WTC11 (cell line): ENCODE measurements at regions not wholly inside any gene's neighbourhood (a gene's known extent, or its start where the extent isn't known, plus 50 kb on each side); places are given as distances from the start of the nearest gene placed in this dataset.

Source experiments
- CREM ChIP-seq: sonication (generic); formaldehyde crosslinking; IDR thresholded peaks from 2 replicates; pipeline ENCODE4 v1.8.1; 2022; ENCODE audit warnings: mild to moderate bottlenecking, missing genetic modification reagents, moderate library complexity
- ETV6 ChIP-seq: sonication (generic); formaldehyde crosslinking; IDR thresholded peaks from 2 replicates; pipeline ENCODE4 v1.8.1; 2022; ENCODE audit warnings: mild to moderate bottlenecking, missing genetic modification reagents
- SP1 ChIP-seq: sonication (generic); formaldehyde crosslinking; conservative IDR thresholded peaks from 2 replicates; pipeline ENCODE4 v1.8.1; 2022; ENCODE audit warnings: missing genetic modification reagents
- STAT6 ChIP-seq: sonication (generic); formaldehyde crosslinking; conservative IDR thresholded peaks from 2 replicates; pipeline ENCODE4 v1.8.1; 2023; ENCODE audit warnings: mild to moderate bottlenecking, low read depth, missing genetic modification reagents, moderate library complexity
- TEAD1 ChIP-seq: sonication (generic); formaldehyde crosslinking; IDR thresholded peaks from 2 replicates; pipeline ENCODE4 v1.8.0; 2022; ENCODE audit warnings: mild to moderate bottlenecking, missing genetic modification reagents
- TP53 ChIP-seq: sonication (generic); formaldehyde crosslinking; IDR thresholded peaks from 2 replicates; pipeline ENCODE4 v1.8.1; 2023; ENCODE audit warnings: mild to moderate bottlenecking, missing genetic modification reagents
- ZNF396 ChIP-seq: fragments of 250-450 bp; sonication (Bioruptor Pico); IDR thresholded peaks from 2 replicates; pipeline ENCODE4 v1.8.0; 2021; ENCODE audit warnings: mild to moderate bottlenecking, moderate library complexity, borderline replicate concordance
- ZNF423 ChIP-seq: fragments of 250-450 bp; sonication (Bioruptor Pico); IDR thresholded peaks from 2 replicates; pipeline ENCODE4 v2.1.2; 2022; ENCODE audit warnings: mild to moderate bottlenecking, moderate library complexity
- ZNF671 ChIP-seq: fragments of 250-450 bp; sonication (Bioruptor Pico); IDR thresholded peaks from 2 replicates; pipeline ENCODE4 v1.8.0; 2021; ENCODE audit warnings: mild to moderate bottlenecking
- TF ChIP-seq, protein P1 (sequence below): sonication (generic); formaldehyde crosslinking; IDR thresholded peaks from 2 replicates; pipeline ENCODE4 v1.8.0; 2022; ENCODE audit warnings: mild to moderate bottlenecking, missing genetic modification reagents
- TF ChIP-seq, protein P2 (sequence below): sonication (generic); formaldehyde crosslinking; IDR thresholded peaks from 2 replicates; pipeline ENCODE4 v1.8.1; 2022; ENCODE audit warnings: low read depth, missing genetic modification reagents, borderline replicate concordance
- TF ChIP-seq, protein P3 (sequence below): sonication (generic); formaldehyde crosslinking; IDR thresholded peaks from 2 replicates; pipeline ENCODE4 v1.8.1; 2022; ENCODE audit warnings: missing genetic modification reagents, borderline replicate concordance
- TF ChIP-seq, protein P4 (sequence below): fragments of 250-450 bp; sonication (Bioruptor Pico); IDR thresholded peaks from 2 replicates; pipeline ENCODE4 v1.9.0; 2021; ENCODE audit warnings: mild to moderate bottlenecking, borderline replicate concordance
- TF ChIP-seq, protein P5 (sequence below): fragments of 250-450 bp; sonication (Bioruptor Pico); IDR thresholded peaks from 2 replicates; pipeline ENCODE4 v1.8.0; 2021; ENCODE audit warnings: mild to moderate bottlenecking
- TF ChIP-seq, protein P6 (sequence below): fragments of 250-450 bp; sonication (Bioruptor Pico); IDR thresholded peaks from 2 replicates; pipeline ENCODE4 v1.9.0; 2021; ENCODE audit warnings: mild to moderate bottlenecking
- TF ChIP-seq, protein P7 (sequence below): sonication (generic); formaldehyde crosslinking; IDR thresholded peaks from 2 replicates; pipeline ENCODE4 v1.8.0; 2022; ENCODE audit warnings: mild to moderate bottlenecking, missing genetic modification reagents

DNA sequence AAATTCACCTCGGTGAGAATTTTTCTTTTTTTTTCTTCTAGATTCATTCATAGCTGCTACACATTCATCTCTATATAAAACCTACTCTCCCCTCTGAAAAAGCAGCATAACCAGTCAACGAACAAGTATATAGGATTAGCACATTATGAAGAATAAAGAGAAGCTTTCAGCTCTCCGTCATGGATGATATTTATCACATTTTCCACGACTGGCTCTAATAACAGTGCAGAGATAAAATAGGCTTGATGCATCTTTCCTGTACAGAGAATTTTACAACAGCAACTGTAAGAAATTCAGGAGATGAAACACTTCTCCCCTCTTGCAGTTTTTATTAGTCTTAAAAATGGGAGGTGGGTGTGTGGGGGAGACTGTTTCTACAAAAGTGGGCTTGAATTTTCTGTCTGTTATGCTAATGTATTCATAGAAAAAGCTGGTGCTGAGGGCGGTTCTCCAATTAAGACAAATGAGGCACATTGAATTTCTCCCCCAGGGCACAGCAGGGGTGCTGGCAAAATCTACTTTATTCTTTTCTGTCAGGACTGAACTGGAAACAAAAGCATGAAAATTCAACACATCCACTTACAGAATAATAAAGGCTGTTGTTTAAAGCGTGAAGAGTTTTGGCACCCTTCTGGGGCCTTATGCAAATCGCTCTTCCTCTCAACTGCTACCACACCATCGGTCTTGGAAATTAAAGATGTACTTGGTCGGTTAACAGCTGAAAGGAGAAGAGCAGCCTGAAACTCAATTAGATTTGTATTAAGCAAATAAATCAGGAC, 233.9 kb upstream of the ZNF608 start (continued):
- TF ChIP-seq STAT6 (CRISPR knock-in tag) (no peak), TEAD1 (CRISPR knock-in tag) (no peak), ZNF396 (CRISPR knock-in tag) (no peak), ETV6 (CRISPR knock-in tag) (0 out of 2 replicates have a peak, but pooled peaks have one; percentile 20), ZNF423 (no peak), TP53 (CRISPR knock-in tag) (0 out of 2 replicates have a peak, but pooled peaks have one; percentile 43), ZNF671 (CRISPR knock-in tag) (no peak), SP1 (0 out of 2 replicates have a peak, but pooled peaks have one; percentile 23), CREM (CRISPR knock-in tag) (peak; percentile 20; the same call in 1 of the 2 replicates)
- TF ChIP-seq, protein P1, sequence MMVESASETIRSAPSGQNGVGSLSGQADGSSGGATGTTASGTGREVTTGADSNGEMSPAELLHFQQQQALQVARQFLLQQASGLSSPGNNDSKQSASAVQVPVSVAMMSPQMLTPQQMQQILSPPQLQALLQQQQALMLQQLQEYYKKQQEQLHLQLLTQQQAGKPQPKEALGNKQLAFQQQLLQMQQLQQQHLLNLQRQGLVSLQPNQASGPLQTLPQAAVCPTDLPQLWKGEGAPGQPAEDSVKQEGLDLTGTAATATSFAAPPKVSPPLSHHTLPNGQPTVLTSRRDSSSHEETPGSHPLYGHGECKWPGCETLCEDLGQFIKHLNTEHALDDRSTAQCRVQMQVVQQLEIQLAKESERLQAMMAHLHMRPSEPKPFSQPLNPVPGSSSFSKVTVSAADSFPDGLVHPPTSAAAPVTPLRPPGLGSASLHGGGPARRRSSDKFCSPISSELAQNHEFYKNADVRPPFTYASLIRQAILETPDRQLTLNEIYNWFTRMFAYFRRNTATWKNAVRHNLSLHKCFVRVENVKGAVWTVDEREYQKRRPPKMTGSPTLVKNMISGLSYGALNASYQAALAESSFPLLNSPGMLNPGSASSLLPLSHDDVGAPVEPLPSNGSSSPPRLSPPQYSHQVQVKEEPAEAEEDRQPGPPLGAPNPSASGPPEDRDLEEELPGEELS (CRISPR knock-in tag) = peak; percentile 91; the same call in 1 of the 2 replicates
- TF ChIP-seq, protein P2, sequence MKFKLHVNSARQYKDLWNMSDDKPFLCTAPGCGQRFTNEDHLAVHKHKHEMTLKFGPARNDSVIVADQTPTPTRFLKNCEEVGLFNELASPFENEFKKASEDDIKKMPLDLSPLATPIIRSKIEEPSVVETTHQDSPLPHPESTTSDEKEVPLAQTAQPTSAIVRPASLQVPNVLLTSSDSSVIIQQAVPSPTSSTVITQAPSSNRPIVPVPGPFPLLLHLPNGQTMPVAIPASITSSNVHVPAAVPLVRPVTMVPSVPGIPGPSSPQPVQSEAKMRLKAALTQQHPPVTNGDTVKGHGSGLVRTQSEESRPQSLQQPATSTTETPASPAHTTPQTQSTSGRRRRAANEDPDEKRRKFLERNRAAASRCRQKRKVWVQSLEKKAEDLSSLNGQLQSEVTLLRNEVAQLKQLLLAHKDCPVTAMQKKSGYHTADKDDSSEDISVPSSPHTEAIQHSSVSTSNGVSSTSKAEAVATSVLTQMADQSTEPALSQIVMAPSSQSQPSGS (CRISPR knock-in tag) = no peak
- TF ChIP-seq, protein P3, sequence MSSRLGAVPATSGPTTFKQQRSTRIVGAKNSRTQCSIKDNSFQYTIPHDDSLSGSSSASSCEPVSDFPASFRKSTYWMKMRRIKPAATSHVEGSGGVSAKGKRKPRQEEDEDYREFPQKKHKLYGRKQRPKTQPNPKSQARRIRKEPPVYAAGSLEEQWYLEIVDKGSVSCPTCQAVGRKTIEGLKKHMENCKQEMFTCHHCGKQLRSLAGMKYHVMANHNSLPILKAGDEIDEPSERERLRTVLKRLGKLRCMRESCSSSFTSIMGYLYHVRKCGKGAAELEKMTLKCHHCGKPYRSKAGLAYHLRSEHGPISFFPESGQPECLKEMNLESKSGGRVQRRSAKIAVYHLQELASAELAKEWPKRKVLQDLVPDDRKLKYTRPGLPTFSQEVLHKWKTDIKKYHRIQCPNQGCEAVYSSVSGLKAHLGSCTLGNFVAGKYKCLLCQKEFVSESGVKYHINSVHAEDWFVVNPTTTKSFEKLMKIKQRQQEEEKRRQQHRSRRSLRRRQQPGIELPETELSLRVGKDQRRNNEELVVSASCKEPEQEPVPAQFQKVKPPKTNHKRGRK (CRISPR knock-in tag) = no peak
- TF ChIP-seq, protein P4, sequence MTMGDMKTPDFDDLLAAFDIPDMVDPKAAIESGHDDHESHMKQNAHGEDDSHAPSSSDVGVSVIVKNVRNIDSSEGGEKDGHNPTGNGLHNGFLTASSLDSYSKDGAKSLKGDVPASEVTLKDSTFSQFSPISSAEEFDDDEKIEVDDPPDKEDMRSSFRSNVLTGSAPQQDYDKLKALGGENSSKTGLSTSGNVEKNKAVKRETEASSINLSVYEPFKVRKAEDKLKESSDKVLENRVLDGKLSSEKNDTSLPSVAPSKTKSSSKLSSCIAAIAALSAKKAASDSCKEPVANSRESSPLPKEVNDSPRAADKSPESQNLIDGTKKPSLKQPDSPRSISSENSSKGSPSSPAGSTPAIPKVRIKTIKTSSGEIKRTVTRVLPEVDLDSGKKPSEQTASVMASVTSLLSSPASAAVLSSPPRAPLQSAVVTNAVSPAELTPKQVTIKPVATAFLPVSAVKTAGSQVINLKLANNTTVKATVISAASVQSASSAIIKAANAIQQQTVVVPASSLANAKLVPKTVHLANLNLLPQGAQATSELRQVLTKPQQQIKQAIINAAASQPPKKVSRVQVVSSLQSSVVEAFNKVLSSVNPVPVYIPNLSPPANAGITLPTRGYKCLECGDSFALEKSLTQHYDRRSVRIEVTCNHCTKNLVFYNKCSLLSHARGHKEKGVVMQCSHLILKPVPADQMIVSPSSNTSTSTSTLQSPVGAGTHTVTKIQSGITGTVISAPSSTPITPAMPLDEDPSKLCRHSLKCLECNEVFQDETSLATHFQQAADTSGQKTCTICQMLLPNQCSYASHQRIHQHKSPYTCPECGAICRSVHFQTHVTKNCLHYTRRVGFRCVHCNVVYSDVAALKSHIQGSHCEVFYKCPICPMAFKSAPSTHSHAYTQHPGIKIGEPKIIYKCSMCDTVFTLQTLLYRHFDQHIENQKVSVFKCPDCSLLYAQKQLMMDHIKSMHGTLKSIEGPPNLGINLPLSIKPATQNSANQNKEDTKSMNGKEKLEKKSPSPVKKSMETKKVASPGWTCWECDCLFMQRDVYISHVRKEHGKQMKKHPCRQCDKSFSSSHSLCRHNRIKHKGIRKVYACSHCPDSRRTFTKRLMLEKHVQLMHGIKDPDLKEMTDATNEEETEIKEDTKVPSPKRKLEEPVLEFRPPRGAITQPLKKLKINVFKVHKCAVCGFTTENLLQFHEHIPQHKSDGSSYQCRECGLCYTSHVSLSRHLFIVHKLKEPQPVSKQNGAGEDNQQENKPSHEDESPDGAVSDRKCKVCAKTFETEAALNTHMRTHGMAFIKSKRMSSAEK (CRISPR knock-in tag) = no peak
- TF ChIP-seq, protein P5, sequence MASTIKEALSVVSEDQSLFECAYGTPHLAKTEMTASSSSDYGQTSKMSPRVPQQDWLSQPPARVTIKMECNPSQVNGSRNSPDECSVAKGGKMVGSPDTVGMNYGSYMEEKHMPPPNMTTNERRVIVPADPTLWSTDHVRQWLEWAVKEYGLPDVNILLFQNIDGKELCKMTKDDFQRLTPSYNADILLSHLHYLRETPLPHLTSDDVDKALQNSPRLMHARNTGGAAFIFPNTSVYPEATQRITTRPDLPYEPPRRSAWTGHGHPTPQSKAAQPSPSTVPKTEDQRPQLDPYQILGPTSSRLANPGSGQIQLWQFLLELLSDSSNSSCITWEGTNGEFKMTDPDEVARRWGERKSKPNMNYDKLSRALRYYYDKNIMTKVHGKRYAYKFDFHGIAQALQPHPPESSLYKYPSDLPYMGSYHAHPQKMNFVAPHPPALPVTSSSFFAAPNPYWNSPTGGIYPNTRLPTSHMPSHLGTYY (CRISPR knock-in tag) = no peak
- TF ChIP-seq, protein P6, sequence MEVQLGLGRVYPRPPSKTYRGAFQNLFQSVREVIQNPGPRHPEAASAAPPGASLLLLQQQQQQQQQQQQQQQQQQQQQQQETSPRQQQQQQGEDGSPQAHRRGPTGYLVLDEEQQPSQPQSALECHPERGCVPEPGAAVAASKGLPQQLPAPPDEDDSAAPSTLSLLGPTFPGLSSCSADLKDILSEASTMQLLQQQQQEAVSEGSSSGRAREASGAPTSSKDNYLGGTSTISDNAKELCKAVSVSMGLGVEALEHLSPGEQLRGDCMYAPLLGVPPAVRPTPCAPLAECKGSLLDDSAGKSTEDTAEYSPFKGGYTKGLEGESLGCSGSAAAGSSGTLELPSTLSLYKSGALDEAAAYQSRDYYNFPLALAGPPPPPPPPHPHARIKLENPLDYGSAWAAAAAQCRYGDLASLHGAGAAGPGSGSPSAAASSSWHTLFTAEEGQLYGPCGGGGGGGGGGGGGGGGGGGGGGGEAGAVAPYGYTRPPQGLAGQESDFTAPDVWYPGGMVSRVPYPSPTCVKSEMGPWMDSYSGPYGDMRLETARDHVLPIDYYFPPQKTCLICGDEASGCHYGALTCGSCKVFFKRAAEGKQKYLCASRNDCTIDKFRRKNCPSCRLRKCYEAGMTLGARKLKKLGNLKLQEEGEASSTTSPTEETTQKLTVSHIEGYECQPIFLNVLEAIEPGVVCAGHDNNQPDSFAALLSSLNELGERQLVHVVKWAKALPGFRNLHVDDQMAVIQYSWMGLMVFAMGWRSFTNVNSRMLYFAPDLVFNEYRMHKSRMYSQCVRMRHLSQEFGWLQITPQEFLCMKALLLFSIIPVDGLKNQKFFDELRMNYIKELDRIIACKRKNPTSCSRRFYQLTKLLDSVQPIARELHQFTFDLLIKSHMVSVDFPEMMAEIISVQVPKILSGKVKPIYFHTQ (CRISPR knock-in tag) = no peak
- TF ChIP-seq, protein P7, sequence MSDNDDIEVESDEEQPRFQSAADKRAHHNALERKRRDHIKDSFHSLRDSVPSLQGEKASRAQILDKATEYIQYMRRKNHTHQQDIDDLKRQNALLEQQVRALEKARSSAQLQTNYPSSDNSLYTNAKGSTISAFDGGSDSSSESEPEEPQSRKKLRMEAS = no peak
- TF ChIP-seq, all 79 proteins: peak for 5
